ENCODE measurements at regions not wholly inside any gene's neighbourhood (a gene's known extent, or its start where the extent isn't known, plus 50 kb on each side); places are given as distances from the start of the nearest gene placed in this dataset.
"Not testable (repeated sequence)": the region's sequence is repeated elsewhere in the genome, so short reads cannot be mapped to it uniquely, and the experiment has no call there.

GRCh38 chr17:5975661-5976060 is 94.5 kb upstream of the WSCD1 start:
- DNase-seq = no peak

DNA sequence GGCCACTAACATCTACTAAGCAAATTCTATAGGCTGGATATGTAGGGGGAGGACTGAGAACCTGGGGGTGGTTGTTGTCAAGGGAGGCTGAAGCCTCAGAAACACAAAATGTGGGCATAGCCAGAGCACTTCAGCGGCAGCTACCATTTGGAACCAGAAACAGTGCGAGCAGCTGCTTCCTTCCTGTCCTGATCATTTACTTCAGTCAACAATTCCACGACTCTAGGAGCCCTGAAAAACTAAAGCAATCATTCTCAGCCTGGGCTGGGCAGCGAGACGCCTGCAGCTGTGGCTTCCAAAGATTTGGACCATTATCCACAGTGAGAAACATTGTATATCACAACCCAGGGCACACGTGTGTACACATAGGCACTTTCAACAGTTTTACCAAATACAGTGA is 93.9 kb upstream of the WSCD1 start:
- no peak for DNase-seq

- no peak for DNase-seq
These were observed 91.7 kb upstream of the WSCD1 start for GRCh38 chr17:5978496-5978895.

- no peak for DNase-seq
These were observed 89.2 kb upstream of the WSCD1 start for GRCh38 chr17:5980941-5981340.

DNA sequence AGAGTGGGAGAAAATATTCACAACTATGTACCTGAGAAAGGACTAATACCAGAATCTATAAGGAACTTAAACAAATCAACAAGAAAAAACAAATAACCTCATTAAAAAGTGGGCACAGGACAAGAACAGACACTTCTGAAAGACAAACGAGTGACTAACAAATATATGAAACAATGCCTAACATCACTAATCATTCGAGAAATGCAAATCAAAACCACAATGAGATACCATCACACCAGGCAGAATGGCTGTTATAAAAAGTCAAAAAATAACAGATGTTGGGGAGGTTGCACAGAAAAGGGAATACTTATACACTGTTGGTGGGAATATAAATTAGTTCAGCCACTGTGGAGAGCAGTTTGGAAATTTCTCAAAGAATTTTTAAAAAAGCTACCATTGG is 83.5 kb upstream of the WSCD1 start:
- no peak for DNase-seq

DNA sequence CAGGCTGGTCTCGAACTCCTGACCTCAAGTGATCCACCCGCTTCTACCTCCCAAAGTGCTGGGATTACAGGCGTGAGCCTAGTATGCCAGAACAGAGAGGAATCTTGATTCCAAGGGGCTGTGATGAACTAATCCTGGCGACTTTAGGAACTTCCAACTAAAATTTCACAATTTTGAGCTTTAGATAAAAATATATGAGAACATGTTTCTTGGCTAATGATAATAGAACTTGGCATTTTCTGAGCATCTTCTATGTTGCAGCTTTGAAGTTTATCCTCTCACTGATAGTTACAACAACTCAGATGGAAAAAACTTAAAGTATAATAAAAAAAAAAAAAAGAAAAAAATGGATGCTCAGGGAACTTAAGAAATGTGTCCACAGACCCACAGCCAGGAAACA is 69.8 kb upstream of the WSCD1 start:
- DNase-seq = no peak

DNA sequence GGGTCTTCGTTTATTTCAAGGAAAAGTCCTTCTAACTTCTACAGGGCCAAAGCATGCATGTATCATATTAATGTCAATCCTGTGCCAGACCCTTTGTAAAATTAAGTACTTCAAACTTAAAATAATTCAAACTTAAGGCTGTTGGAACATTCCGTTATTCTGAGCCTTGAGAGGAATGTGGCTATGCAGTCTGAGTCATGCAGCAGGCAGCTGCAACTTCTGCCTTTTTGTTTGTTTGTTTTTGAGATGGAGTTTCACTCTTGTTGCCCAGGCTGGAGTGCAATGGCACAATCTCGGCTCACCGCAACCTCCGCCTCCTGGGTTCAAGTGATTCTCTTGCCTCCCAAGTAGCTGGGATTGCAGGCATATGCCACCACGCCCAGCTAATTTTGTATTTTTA is 67.0 kb upstream of the WSCD1 start:
- DNase-seq = not testable (repeated sequence)

DNA sequence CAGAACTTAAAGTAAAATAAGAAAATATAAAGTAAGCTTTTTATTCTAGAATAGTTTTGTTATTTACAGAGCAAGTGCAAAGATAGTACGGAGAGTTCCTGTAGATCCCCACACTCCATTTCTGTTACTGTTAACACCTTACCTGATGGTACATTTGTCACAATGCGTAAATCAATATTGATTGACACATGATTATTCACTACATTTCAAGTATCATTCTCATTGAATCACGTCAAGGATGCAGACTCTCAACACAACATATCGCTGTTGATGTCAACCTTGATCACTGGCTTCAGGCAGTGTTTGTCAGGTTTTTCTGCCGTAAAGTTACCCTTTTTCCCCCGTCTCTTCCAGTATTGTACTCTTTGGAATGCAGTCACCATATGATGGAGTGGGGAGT is 64.2 kb upstream of the WSCD1 start:
- DNase-seq = no peak

GRCh38 chr17:6011206-6011605 is 59.0 kb upstream of the WSCD1 start:
- no peak for DNase-seq

- DNase-seq = no peak
These were observed 51.4 kb upstream of the WSCD1 start for GRCh38 chr17:6018788-6019187.

GRCh38 chr17:6019959-6020358 is 50.2 kb upstream of the WSCD1 start:
- DNase-seq = no peak

DNA sequence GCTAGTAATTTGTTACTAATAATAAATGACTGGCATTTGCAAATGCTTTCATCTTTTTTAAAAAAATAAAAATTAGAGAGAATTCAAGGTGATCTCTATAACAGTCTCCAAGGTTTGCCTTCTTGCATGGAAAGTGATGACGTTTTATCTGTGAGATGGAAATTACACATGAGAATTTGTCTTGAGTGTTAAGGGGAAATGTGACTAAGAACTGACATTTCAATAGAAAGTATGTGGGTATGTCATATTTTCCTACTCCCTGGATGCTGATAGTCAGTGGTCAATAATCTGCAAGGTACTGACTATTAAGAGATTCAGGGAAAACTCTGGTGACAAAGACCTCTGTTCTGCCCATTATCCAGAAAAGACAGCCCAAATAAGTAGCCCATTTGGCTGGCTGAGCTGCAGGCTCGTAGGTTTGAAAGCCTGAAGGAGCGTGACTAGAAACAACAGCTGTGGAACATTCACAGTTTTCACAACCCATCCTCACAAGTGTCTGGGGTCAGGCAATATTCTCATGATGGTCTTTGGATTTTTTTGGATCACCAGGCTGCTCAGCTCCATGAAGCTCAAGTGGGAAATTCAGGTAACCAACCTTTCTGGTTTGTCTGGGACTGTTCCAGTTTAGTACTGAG is 49.7 kb upstream of the WSCD1 start:
- DNase-seq = no peak
